Breast epithelium (tissue), 3 donors: ENCODE measurements at regions not wholly inside any gene's neighbourhood (a gene's known extent, or its start where the extent isn't known, plus 50 kb on each side); places are given as distances from the start of the nearest gene placed in this dataset.

ENCODE experiments used
- POLR2A ChIP-seq: fragments of 450-650 bp; IDR thresholded peaks from one replicate; pipeline ENCODE4 v1.6.1; 2016; ENCODE audit warnings: antibody characterized with exemption, mild to moderate bottlenecking, moderate library complexity
- POLR2AphosphoS5 ChIP-seq, 3 donors: sonication (generic); formaldehyde crosslinking; IDR thresholded peaks; one replicate each; pipeline ENCODE4 v1.6.1; 2017; ENCODE audit warnings: antibody characterized with exemption in 3 of 3
- TF ChIP-seq, protein P1 (sequence below), 3 donors: fragments of 450-650 bp; IDR thresholded peaks; one replicate each; pipeline ENCODE4 v1.5.1; 2016 to 2017; ENCODE audit warnings: antibody characterized with exemption in 3 of 3, mild to moderate bottlenecking in 3 of 3, moderate library complexity in 3 of 3

DNA sequence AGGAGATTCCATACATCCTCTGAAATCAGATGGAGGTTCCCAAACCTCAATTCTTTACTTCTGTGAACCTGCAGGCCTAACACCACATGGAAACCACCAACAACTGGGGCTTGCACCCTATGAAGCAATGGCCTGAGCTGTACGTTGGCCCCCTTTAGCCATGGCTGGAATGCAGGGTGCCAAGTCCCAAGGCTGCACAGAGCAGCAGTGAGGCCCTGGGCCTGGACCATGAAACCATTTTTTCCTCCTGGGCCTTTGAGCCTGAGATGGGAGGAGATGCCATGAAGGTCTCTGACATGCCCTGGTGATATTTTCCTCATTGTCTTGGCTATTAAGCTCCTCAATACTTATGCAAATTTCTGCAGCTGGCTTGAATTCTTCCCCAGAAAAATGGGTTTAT, 983.8 kb downstream of the CDH9 start:
- TF ChIP-seq POLR2A (no peak), POLR2AphosphoS5 (IDR thresholded peaks at IDR 0.05) (no peak)
- TF ChIP-seq, protein P1, sequence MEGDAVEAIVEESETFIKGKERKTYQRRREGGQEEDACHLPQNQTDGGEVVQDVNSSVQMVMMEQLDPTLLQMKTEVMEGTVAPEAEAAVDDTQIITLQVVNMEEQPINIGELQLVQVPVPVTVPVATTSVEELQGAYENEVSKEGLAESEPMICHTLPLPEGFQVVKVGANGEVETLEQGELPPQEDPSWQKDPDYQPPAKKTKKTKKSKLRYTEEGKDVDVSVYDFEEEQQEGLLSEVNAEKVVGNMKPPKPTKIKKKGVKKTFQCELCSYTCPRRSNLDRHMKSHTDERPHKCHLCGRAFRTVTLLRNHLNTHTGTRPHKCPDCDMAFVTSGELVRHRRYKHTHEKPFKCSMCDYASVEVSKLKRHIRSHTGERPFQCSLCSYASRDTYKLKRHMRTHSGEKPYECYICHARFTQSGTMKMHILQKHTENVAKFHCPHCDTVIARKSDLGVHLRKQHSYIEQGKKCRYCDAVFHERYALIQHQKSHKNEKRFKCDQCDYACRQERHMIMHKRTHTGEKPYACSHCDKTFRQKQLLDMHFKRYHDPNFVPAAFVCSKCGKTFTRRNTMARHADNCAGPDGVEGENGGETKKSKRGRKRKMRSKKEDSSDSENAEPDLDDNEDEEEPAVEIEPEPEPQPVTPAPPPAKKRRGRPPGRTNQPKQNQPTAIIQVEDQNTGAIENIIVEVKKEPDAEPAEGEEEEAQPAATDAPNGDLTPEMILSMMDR (IDR thresholded peaks at IDR 0.05): no peak
